IPS-18a (cell line): ENCODE measurements at regions not wholly inside any gene's neighbourhood (a gene's known extent, or its start where the extent isn't known, plus 50 kb on each side); places are given as distances from the start of the nearest gene placed in this dataset.

Source experiments
- H3K27ac ChIP-seq: one replicate; pipeline ENCODE4 v1.5.1; 2013; ENCODE audit warnings: low read length
- H3K27me3 ChIP-seq: one replicate; pipeline ENCODE4 v1.6.1; 2013; ENCODE audit warnings: mild to moderate bottlenecking, low read length; ENCODE audit not compliant: control insufficient read depth, insufficient read depth
- H3K36me3 ChIP-seq: one replicate; pipeline ENCODE4 v1.6.1; 2013; ENCODE audit warnings: low read depth, low read length; ENCODE audit not compliant: control insufficient read depth
- H3K4me1 ChIP-seq: one replicate; pipeline ENCODE4 v1.6.1; 2013; ENCODE audit warnings: low read depth, low read length; ENCODE audit not compliant: control insufficient read depth
- H3K4me3 ChIP-seq: one replicate; pipeline ENCODE4 v1.5.1; 2013; ENCODE audit warnings: low read length
- H3K9ac ChIP-seq: one replicate; pipeline ENCODE4 v1.6.1; 2013; ENCODE audit warnings: mild to moderate bottlenecking, low read length, moderate library complexity
- H3K9me3 ChIP-seq: one replicate; pipeline ENCODE4 v1.6.1; 2013; ENCODE audit warnings: low read depth, low read length; ENCODE audit not compliant: control insufficient read depth

GRCh38 chr10:128210215-128211063 lies 84.2 kb upstream of the MKI67 start:
- Histone ChIP-seq H3K9me3 (no peaks in the 10 kb centered on the region), H3K4me3 (peak overlapping the region; percentile 59), H3K4me1 (no peaks in the 10 kb centered on the region), H3K27me3 (peaks cover 10% of the 10 kb centered on the region), H3K36me3 (no peaks in the 10 kb centered on the region), H3K9ac (no peak overlapping the region), H3K27ac (no peak overlapping the region)

DNA sequence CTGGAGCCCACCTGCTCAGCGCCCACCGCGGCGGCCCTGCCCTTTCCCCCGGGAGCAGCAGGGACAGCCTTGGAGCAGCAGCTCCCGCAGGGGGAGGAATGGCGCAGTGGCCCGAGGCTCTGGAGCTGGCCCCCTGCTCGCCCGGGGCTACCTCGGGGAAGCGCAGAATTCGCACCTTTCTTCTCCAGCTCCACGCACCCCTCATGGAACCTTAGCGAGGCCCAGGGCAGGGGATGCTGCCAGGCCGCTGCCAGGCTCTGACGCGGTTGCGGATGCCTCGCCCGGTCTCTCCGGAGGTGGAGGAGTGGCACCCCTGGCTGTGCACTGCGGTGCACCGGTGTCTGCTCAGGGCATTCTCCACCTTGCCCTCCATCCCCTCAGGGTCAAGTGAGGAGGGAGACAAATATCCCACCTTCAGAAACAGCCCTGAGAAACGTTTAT lies 84.9 kb upstream of the MKI67 start:
- Histone ChIP-seq H3K27ac (no peak overlapping the region), H3K27me3 (peaks cover 10% of the 10 kb centered on the region), H3K9ac (no peak overlapping the region), H3K9me3 (no peaks in the 10 kb centered on the region), H3K4me3 (peak overlapping the region; percentile 59), H3K4me1 (no peaks in the 10 kb centered on the region), H3K36me3 (no peaks in the 10 kb centered on the region)

DNA sequence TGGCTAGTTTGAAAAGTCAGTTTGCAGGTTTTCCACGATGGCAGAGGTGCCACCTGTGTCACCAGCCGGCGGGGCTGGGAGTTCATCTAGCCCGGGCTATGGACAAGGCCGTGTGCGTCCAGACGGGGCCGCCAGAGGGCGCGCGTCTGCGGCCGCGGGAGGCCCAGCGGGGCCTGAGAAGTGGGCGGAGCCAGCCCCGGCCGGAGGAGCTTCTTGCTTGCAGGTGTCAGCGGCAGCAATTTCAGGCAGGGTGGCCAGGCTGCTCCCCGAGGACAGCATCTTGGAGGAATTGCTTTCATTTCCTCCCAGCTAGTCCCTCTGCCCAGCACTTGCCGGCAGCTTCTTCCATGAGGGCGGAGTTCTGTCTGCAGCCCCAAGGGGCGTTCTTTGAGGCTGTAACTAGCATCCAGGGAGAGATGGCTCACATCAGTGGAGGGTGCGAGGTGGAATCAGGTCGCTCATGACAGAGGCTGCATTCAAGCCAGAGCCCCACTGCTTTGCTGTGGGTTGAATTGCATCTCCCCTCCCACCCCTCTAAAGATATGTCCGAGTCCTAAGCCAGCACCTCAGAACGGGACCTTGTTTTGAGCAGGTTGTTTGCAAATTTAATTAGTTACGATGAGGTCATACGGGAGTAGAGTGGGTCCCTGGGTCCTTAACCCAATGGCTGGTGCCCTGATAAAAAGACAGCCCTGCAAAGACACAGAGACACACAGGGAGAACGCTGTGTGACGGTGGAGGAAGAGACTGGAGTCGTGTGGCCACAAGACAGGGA lies 85.9 kb upstream of the MKI67 start:
- H3K36me3 ChIP-seq, result no peaks in the 10 kb centered on the region
- no peaks in the 10 kb centered on the region for H3K9me3 ChIP-seq
- no peak overlapping the region for H3K27ac ChIP-seq
- H3K27me3 ChIP-seq, result peaks cover 10% of the 10 kb centered on the region
- H3K9ac ChIP-seq, result no peak overlapping the region
- no peaks in the 10 kb centered on the region for H3K4me1 ChIP-seq
- no peak overlapping the region for H3K4me3 ChIP-seq

- peaks cover 10% of the 10 kb centered on the region for H3K27me3 ChIP-seq
- no peaks in the 10 kb centered on the region for H3K4me1 ChIP-seq
- H3K27ac ChIP-seq, result no peak overlapping the region
- no peak overlapping the region for H3K9ac ChIP-seq
- no peaks in the 10 kb centered on the region for H3K36me3 ChIP-seq
- H3K4me3 ChIP-seq, result no peak overlapping the region
- H3K9me3 ChIP-seq, result no peaks in the 10 kb centered on the region
These were observed 86.9 kb upstream of the MKI67 start for GRCh38 chr10:128213156-128213555.

DNA sequence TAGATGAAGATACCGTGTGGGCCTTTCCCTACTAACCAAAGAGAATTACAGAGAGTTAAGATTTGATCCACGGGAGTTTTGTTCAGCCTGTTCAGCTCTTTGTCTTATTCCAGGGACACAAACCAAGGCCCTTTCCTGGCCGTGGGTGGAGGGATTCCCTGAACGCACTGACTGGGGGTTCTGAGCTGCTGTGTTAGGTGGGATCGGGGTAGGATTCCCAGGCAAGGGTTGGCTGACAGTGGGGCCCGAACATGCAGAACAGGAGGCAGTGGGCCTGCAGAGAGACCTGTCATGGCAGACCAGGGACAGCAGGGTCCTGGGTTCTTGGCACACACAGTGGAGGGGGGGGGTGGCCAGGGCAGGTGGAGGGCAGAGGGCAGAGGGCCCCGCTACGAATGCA lies 89.5 kb upstream of the MKI67 start:
- Histone ChIP-seq H3K27ac (no peak overlapping the region), H3K9me3 (no peaks in the 10 kb centered on the region), H3K9ac (no peak overlapping the region), H3K4me1 (no peaks in the 10 kb centered on the region), H3K27me3 (peaks cover 10% of the 10 kb centered on the region), H3K36me3 (no peaks in the 10 kb centered on the region), H3K4me3 (no peak overlapping the region)

DNA sequence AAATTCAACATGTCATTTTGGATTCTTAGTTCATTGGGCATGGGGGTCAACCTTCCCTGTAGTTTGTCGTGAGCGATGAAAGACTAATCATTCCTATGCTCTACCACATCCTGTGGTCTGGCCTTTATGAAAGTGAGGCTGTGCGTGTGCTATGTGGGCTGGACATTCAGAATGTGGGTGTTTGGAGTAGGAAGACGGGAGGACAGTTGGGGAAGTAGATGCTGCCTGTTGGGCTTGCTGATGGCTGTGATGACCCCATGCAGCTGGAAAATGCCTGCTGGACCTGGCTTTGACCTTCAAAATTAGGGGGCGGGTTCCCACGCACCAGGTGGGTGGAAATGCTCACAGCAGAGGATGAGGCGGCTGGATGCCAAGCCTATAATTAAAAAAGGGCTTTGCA lies 90.9 kb upstream of the MKI67 start:
- H3K36me3 ChIP-seq, result no peaks in the 10 kb centered on the region

GRCh38 chr10:128218161-128218560 lies 91.9 kb upstream of the MKI67 start:
- H3K4me3 ChIP-seq, result no peak overlapping the region
- H3K36me3 ChIP-seq, result no peaks in the 10 kb centered on the region
- no peak overlapping the region for H3K27ac ChIP-seq
- H3K9me3 ChIP-seq, result no peaks in the 10 kb centered on the region
- peaks cover 4% of the 10 kb centered on the region for H3K4me1 ChIP-seq
- H3K27me3 ChIP-seq, result no peaks in the 10 kb centered on the region
- H3K9ac ChIP-seq, result no peak overlapping the region

More for the DNA sequence above, 90.9 kb upstream of the MKI67 start:
- H3K9me3 ChIP-seq, result no peaks in the 10 kb centered on the region
- H3K4me3 ChIP-seq, result no peak overlapping the region
- no peaks in the 10 kb centered on the region for H3K27me3 ChIP-seq
- peaks cover 4% of the 10 kb centered on the region for H3K4me1 ChIP-seq
- no peak overlapping the region for H3K27ac ChIP-seq
- H3K9ac ChIP-seq, result no peak overlapping the region

DNA sequence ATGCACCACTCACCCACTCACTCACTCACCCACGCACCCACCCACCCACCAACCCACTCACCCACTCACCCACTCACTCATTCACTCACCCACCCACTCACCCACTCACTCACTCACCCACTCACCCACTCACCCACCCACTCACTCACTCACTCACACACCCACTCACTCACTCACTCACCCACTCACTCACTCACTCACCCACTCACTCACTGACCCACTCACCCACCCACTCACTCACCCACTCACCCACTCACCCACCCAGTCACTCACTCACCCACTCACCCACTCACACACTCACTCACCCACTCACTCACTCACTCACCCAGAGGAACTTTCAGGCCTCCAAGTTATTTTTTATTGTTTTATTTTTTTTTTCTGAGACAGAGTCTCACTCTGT lies 93.1 kb upstream of the MKI67 start:
- no peaks in the 10 kb centered on the region for H3K9me3 ChIP-seq
- H3K27ac ChIP-seq, result no peak overlapping the region
- H3K4me1 ChIP-seq, result peaks cover 4% of the 10 kb centered on the region
- H3K27me3 ChIP-seq, result no peaks in the 10 kb centered on the region
- H3K9ac ChIP-seq, result no peak overlapping the region
- no peaks in the 10 kb centered on the region for H3K36me3 ChIP-seq
- H3K4me3 ChIP-seq, result no peak overlapping the region

DNA sequence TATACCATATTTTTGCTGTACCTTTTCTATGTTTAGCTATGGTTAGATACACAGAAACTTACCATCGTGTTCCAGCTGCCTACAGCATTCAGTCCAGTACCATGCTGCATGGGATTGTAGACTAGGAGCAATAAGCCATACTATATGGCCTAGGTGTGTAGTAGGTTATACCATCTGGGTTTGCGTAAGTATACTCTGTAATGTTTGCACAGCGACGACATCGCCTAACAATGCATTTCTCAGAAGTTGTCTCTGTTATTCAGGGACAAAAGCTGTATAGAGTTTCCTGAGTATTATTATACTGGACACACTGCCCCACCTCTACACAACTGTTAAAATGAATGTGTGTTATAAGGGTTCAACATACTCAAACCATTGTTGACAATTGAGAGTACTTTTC lies 93.8 kb upstream of the MKI67 start:
- Histone ChIP-seq H3K27ac (no peak overlapping the region), H3K4me1 (peaks cover 4% of the 10 kb centered on the region), H3K9ac (no peak overlapping the region), H3K36me3 (no peaks in the 10 kb centered on the region), H3K9me3 (no peaks in the 10 kb centered on the region), H3K4me3 (no peak overlapping the region), H3K27me3 (no peaks in the 10 kb centered on the region)

- Histone ChIP-seq H3K9me3 (no peaks in the 10 kb centered on the region), H3K4me3 (no peak overlapping the region), H3K9ac (no peak overlapping the region), H3K27ac (no peak overlapping the region), H3K27me3 (no peaks in the 10 kb centered on the region), H3K36me3 (no peaks in the 10 kb centered on the region), H3K4me1 (peaks cover 4% of the 10 kb centered on the region)
These were observed 94.9 kb upstream of the MKI67 start for GRCh38 chr10:128221117-128221516.

DNA sequence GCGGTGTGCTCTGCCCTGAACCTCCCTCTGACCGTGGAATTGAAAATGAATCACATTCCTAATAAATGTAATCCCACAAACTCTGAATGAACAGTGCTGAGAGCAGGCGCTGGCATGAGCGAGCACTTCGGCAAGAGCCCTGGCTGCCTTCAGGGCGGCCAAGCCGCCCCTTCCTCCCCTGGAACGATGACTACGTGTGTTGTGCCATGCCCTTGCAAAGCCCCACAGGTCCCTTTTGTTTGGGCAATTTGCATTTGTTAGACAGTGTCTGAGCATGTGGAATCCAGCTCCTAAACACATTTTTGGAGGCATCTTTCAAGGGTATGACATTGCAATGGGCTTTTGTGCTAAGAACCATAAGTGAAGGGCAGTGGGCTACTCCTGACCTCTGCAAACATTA lies 95.6 kb upstream of the MKI67 start:
- Histone ChIP-seq H3K27ac (no peak overlapping the region), H3K36me3 (no peaks in the 10 kb centered on the region), H3K9me3 (no peaks in the 10 kb centered on the region), H3K4me3 (no peak overlapping the region), H3K4me1 (peaks cover 4% of the 10 kb centered on the region), H3K9ac (no peak overlapping the region), H3K27me3 (no peaks in the 10 kb centered on the region)
